GM18867 (cell line): ENCODE measurements at regions not wholly inside any gene's neighbourhood (a gene's known extent, or its start where the extent isn't known, plus 50 kb on each side); places are given as distances from the start of the nearest gene placed in this dataset.
A peak's percentile ranks its signal among the peaks of the same experiment; 100 is the strongest.

Experiments
- ATAC-seq: cut with Tn5 transposase; IDR thresholded peaks from one replicate; pipeline ENCODE4 v1.9.1; 2021; ENCODE audit warnings: mild to moderate bottlenecking, moderate library complexity; ENCODE audit not compliant: unreplicated experiment

DNA sequence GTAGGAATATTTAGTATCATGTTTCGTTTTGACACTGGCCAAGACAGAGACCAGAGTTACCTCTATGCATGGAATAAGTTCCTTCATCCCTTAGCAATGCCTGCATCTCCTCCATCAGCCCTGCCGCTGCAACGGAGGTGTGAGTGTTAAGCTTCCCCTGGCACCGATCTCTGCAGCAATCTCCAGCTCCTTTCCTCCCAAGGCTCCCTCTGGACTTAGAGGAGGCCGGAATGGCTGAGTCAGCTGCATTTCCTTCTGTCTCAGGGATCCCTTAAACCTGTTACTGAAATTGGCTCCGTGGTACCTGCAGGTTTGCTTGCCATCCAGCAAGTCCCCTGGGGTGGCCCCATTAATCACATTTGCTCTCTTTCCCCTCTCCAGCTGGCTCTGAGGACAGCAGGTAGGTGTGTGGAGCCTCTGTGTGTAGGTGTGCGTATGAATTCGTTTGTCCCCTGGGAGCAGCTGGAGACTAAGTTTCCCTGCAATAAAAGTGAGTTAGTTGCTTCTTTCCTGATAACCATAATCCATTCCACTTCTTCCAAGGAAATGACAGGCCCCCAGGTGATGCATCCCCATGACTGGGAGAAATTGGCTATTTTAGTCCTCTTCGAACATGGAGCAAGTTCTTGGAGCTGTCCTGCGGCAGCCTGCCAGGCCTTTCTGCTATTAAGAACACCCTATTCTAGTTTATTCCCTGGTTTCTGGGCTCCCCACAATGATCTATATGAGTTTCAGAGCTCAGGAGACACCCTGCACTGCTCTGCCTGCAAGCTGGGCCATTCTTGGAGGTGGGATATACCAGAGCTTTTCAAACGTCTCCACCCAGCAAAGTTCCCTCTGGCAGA is 457.2 kb upstream of the CADM1 start:
- no peak for ATAC-seq

- ATAC-seq, result no peak
Observed at GRCh38 chr11:115959081-115959486, 454.9 kb upstream of the CADM1 start.

GRCh38 chr11:115958089-115959000 is 454.1 kb upstream of the CADM1 start:
- ATAC-seq, result no peak

DNA sequence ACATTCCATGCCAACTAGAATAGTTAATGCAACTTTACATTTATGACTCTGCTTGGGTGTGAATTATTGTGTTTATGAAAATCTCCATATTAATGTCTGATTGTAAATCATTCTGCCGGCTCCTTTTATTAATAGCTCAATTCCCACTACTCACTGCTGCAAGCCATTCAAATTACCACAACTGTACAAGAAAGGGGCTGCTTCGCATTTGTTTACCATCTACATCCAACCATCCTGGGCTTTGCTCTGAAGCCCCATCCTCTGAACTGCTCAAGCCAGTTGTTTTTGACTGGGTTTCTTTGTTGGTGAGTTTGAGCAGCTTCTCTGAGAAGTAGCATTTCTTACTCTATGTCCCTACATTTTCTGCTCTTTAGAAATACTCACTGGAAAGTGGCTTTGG is 451.6 kb upstream of the CADM1 start:
- no peak for ATAC-seq

- ATAC-seq, result no peak
Observed at GRCh38 chr11:115950660-115951059, 446.4 kb upstream of the CADM1 start.

DNA sequence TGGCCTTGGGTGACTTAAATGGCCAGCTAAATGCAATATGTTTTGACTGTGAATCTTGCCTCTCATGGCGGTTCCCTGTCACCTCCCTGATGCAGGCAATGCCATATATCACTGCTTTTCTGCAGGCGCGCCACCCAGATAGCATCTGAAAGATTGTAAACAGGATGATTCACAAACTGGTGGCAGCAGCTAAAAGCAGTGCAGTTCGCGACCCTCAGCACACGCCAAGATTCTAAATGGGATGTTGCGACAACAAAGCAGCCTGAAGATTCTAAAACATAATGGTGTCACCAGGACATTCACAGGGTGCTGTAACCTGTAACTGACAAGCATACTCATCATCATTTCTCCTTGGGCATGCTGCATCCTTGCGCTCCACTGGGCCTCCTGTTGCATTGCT is 440.4 kb upstream of the CADM1 start:
- no peak for ATAC-seq

DNA sequence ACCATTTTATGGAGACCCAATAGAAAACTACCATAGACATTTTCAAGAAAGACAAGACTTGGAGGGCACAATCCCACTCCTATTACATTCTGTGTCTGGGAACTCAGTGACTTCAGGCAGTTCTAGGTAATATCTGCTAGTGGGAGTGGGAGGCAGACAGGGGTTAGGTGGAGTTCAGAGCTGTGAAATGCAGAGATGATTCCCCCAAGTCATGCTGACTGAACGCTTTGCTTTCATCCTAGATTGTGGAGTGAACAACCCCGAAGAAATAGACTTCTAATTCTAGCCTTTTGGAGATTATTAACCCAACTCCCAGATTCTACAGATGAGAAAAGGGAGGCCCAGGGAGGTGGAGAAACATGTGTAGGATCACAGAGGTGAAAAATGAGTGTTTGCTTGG is 437.8 kb upstream of the CADM1 start:
- no peak for ATAC-seq

DNA sequence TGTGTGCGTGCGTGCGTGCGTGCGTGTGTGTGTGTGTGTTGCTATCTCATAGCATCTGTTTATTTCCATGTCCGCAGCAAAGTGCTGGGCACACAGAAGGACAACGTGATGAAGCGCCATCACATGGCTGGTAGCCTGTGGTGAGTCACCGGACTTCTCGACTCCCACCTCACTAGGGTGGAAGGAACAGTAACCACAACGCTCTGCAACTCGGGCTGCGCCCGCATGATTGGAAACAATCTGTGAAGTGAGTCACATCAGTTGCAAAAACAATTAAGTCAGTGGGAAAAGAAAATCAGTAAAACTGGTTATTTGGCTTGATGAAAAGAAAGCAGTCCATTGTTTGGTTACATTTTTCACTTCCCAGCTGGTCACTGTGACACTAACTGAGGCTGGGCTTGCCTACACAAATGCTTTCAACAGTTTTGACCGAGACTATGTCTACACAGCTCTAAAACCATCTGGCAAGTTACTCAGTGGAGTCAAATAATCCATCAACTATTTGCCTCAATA is 437.3 kb upstream of the CADM1 start:
- ATAC-seq, result peak; percentile 41

GRCh38 chr11:115941044-115941443 is 436.8 kb upstream of the CADM1 start:
- no peak for ATAC-seq

DNA sequence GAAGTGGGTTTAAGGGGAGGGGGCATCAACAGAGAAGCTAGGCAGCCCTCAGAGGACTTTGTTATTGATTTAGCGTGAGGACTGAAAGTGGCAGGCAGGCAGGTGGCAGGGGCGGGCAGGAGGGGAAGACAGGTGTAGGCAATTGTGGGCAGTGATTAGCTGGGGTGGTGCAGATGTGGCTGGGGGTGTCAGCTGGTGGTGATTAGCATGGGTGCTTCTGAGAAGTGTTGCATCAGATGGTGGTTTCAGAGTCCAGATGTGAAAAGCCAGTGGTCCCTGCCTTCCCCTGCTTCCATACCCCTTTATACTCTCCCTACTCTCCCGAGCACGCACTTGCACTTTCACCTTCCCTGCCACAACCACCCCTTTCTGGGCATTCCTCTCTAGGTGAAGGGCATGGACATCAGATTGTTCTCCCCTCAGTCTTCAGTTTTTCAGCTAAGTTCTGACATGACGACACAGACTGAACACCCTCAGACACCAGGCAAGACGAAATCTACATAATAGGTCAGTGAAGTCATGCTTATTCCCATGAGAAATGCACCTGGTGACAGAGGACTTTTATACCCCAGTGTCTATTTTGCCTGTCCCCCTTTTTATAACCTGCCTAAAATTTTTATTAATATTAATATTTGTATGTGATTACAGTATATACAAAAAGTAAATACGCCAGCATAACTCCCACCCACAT is 435.7 kb upstream of the CADM1 start:
- peak; percentile 84 for ATAC-seq

GRCh38 chr11:115939104-115939730 is 435.0 kb upstream of the CADM1 start:
- no peak for ATAC-seq

DNA sequence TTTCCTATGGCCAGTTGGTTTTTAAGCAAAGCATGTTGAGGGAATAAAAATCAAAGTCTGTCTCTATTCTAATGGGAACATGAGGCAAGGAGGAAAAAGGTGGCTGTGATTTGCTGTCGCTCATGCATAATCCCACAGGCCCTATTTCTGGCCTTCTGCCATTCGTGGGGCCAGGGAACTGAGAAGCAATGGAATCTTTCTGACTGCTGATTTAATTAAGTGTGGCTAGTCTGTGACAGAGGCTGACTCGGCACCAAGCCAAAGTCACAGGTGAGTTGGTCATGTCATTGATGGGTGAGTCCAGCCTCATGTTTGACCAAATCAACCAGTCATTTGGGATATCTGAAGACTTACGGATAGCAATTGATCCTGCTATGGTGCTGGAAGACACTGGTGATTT is 429.3 kb upstream of the CADM1 start:
- no peak for ATAC-seq

DNA sequence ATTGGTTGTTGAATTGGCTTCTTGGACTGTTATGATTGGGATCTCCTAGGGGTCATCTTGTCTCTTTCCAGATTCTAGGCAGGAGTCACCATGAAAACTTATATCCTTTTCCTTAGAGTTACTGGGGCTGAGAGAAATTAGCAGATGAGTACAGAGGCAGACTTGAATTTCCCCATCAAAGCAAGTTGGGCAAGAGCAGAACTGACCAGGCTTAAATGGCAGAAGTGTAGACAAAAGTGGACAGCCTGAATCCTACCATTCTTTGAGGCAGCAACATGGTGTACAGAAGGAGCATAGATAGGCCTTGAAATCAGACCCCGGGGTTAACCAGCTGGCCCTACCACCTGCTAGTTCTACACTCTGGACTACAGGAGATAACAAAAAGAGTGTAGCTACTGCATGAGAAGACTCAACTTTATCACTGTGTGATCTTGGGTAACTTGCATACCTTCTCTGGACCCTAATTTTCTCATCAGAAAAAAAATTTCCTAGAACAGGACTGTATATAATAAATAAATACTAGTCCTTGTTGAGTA is 427.4 kb upstream of the CADM1 start:
- no peak for ATAC-seq

- ATAC-seq, result peak; percentile 54
Observed at GRCh38 chr11:115930886-115931547, 426.8 kb upstream of the CADM1 start.

- no peak for ATAC-seq
Observed at GRCh38 chr11:115930291-115930690, 426.1 kb upstream of the CADM1 start.

DNA sequence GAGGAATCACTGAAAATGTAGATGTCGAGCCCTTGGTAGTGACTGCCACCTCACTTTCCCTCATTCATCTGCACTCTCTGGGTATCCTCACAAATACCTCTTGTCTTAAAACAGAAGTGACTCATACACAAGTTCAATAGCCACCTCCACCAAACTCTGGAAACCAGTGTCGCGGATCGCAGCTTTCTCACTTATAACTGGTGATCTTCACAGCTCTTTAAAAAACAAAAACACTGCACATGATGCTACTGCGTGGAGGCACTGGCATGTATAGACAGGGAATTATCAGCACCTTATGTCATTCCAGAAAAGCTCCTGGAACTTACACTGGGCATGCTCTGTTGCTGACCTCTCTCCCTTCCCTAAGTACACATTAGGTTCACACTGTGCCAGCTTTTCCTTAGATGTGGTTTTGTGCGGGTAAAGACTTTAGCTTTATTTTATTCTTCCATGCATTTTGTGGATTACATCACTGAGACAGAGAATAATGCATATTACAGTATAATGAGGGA is 425.5 kb upstream of the CADM1 start:
- ATAC-seq, result peak; percentile 27

DNA sequence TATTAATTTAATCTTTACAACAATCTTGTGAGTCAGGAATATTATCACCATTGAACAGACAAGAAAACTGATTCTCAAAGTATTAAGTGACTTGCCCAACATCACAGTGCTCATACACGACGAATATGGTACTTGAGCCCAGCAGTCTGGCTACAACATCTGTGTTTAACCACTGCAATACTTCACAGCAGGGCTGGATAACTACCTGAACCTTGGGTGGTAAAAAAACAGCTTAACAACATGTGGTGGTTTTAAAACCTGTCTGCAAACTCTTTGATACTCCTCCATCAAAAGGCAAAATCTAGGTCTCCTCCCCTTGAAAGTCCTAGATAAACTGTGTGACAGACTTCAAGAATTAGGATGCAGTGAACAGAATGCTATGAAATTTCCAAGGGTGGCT is 424.6 kb upstream of the CADM1 start:
- ATAC-seq, result no peak

DNA sequence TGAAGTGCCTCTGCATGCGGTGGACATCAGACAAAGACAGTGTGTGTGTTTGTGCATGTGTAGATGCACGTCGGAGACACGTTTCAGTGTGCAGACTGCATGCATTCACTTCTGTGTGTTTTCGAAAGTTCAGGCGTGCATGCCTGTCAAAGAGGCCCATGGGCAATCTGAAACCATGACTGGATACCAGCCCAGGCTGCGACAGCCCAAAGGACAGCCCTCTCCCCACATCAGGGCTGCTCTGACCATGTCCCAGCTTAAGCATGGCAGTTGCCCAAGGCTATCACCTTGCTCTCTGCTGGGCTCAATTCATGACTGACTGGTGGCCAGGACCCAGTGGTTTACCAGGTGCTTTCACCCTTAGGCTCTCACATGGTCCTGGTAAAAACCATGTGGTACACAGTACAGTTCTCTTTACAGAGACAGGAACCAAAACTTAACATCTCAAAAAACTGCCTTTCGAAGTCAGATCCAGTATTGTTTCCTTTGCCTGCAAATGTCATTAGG is 423.7 kb upstream of the CADM1 start:
- peak; percentile 54 for ATAC-seq

- ATAC-seq, result no peak
Observed at GRCh38 chr11:115926601-115927000, 422.4 kb upstream of the CADM1 start.
